NCI-H2107 treated with DMSO at 0.1 percent for 48 hours (cell line): ENCODE measurements at regions not wholly inside any gene's neighbourhood (a gene's known extent, or its start where the extent isn't known, plus 50 kb on each side); places are given as distances from the start of the nearest gene placed in this dataset.
"Not testable (repeated sequence)": the region's sequence is repeated elsewhere in the genome, so short reads cannot be mapped to it uniquely, and the experiment has no call there.

Source experiments
- DNase-seq: peaks from one replicate; lab custom pipeline; 2025; ENCODE audit not compliant: unreplicated experiment; lab: John Stamatoyannopoulos, UW

GRCh38 chr5:45038366-45038987 is 229.7 kb downstream of the MRPS30 start:
- peak; percentile 94 for DNase-seq

GRCh38 chr5:45042283-45042682 is 233.5 kb downstream of the MRPS30 start:
- no peak for DNase-seq

GRCh38 chr5:45057564-45057963 is 248.8 kb downstream of the MRPS30 start:
- no peak for DNase-seq

GRCh38 chr5:45060724-45061123 is 252.0 kb downstream of the MRPS30 start:
- no peak for DNase-seq

GRCh38 chr5:45062044-45062443 is 253.3 kb downstream of the MRPS30 start:
- DNase-seq, result no peak

- DNase-seq, result no peak
Measured at GRCh38 chr5:45081082-45081481, 272.3 kb downstream of the MRPS30 start.

- DNase-seq, result peak; percentile 34
Measured at GRCh38 chr5:45089870-45090269, 281.1 kb downstream of the MRPS30 start.

GRCh38 chr5:45093377-45093776 is 284.6 kb downstream of the MRPS30 start:
- peak; percentile 16 for DNase-seq

- DNase-seq, result no peak
Measured at GRCh38 chr5:45094876-45095440, 286.2 kb downstream of the MRPS30 start.

GRCh38 chr5:45098483-45098882 is 289.7 kb downstream of the MRPS30 start:
- no peak for DNase-seq

- no peak for DNase-seq
Measured at GRCh38 chr5:45101146-45101545, 292.4 kb downstream of the MRPS30 start.

- no peak for DNase-seq
Measured at GRCh38 chr5:45105491-45105994, 296.8 kb downstream of the MRPS30 start.

GRCh38 chr5:45109062-45109461 is 300.3 kb downstream of the MRPS30 start:
- no peak for DNase-seq

- DNase-seq, result no peak
Measured at GRCh38 chr5:45109636-45110035, 300.9 kb downstream of the MRPS30 start.

- no peak for DNase-seq
Measured at GRCh38 chr5:45110399-45110798, 301.7 kb downstream of the MRPS30 start.

- DNase-seq, result no peak
Measured at GRCh38 chr5:45113726-45114125, 305.0 kb downstream of the MRPS30 start.

GRCh38 chr5:45132972-45133371 is 324.2 kb downstream of the MRPS30 start:
- DNase-seq, result no peak

- peak; percentile 64 for DNase-seq
Measured at GRCh38 chr5:45162974-45163373, 354.2 kb downstream of the MRPS30 start.

GRCh38 chr5:45171563-45171962 is 362.8 kb downstream of the MRPS30 start:
- DNase-seq, result no peak

GRCh38 chr5:45172634-45173033 is 363.9 kb downstream of the MRPS30 start:
- not testable (repeated sequence) for DNase-seq

GRCh38 chr5:45179686-45180085 is 370.9 kb downstream of the MRPS30 start:
- no peak for DNase-seq

- peak; percentile 69 for DNase-seq
Measured at GRCh38 chr5:45189042-45189441, 380.3 kb downstream of the MRPS30 start.

- DNase-seq, result peak; percentile 97
Measured at GRCh38 chr5:45189481-45189880, 380.7 kb downstream of the MRPS30 start.
